GM12864 (cell line): ENCODE measurements at regions not wholly inside any gene's neighbourhood (a gene's known extent, or its start where the extent isn't known, plus 50 kb on each side); places are given as distances from the start of the nearest gene placed in this dataset.

ENCODE experiments used
- DNase-seq: peaks from one replicate; pipeline ENCODE4 v3.0.0-alpha.2; 2011; ENCODE audit warnings: low read depth
- H3K4me3 ChIP-seq: 2 replicates; pipeline ENCODE4 v1.5.1; 2011; ENCODE audit warnings: mild to moderate bottlenecking, low read depth, low read length, control low read depth
- TF ChIP-seq, protein P1 (sequence below): IDR thresholded peaks from 2 replicates; pipeline ENCODE4 v1.5.1; 2011; ENCODE audit warnings: low read depth, mild to moderate bottlenecking, moderate library complexity, low read length, control low read depth, inconsistent platforms; ENCODE audit errors: missing control alignments

DNA sequence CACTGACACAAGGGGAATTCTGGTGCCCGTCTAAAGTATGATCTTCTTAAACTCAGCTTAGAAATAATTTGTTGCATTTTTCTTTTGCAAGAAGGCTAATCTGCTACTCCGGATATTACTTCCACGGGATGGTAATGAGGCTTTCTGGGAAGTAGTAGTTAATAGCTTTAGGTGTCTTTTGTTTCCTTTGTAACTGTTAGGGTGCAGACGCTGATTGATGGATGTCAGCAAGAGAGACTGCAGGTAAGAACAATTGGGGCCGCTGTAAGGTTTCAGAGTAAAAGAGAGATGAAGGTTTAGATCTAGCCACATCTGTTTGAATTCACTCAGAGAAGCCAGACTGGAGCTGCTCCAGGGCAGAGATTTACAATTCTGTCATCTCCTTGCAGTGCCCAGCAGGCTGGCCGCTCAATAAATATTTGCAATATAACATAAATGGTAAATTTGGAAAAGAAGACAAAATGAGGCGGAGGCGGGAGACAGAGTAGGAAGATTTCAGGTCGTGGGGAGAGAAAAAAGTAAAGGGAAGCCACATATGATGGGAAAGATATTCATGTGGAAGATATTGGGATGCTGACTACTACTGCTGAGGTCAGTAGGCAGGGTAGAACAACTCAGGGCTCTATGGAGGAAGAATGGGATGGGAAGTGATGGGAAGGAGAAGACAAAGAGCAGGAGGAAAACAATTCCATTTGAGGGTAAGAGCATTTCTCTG is 320.5 kb downstream of the AASDHPPT start:
- H3K4me3 ChIP-seq = no peak overlapping the region
- DNase-seq = no peak
- TF ChIP-seq, protein P1, sequence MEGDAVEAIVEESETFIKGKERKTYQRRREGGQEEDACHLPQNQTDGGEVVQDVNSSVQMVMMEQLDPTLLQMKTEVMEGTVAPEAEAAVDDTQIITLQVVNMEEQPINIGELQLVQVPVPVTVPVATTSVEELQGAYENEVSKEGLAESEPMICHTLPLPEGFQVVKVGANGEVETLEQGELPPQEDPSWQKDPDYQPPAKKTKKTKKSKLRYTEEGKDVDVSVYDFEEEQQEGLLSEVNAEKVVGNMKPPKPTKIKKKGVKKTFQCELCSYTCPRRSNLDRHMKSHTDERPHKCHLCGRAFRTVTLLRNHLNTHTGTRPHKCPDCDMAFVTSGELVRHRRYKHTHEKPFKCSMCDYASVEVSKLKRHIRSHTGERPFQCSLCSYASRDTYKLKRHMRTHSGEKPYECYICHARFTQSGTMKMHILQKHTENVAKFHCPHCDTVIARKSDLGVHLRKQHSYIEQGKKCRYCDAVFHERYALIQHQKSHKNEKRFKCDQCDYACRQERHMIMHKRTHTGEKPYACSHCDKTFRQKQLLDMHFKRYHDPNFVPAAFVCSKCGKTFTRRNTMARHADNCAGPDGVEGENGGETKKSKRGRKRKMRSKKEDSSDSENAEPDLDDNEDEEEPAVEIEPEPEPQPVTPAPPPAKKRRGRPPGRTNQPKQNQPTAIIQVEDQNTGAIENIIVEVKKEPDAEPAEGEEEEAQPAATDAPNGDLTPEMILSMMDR = no peak

DNA sequence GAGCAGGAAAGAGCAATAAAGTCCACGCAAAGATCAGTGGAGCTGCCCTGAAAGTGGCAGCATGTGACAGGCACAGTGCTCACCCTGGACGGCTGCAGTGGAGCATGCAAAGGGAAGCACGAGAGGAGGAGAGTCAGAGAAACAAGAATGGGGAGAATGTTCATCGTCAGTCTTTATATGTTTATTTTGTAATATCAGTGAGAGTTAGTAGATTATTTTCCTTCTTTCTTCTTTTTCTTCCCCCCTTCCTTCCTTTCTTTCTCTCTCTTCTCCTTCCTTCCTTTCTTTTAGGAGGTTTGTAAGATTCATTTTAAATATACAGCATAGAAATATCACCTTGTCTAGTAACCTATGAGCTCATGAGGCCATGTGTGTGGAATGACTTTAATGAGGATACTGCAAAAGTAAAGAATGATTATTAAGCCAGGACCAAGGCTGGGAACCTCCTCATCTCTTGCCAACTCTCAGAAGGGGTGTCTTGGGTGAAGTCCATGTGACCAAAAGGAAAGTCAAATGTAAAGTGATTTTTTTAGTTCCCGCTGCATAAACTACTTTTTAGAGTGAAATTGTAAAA is 321.1 kb downstream of the AASDHPPT start:
- DNase-seq = no peak
- TF ChIP-seq, protein P1 = no peak
- H3K4me3 ChIP-seq = no peak overlapping the region

DNA sequence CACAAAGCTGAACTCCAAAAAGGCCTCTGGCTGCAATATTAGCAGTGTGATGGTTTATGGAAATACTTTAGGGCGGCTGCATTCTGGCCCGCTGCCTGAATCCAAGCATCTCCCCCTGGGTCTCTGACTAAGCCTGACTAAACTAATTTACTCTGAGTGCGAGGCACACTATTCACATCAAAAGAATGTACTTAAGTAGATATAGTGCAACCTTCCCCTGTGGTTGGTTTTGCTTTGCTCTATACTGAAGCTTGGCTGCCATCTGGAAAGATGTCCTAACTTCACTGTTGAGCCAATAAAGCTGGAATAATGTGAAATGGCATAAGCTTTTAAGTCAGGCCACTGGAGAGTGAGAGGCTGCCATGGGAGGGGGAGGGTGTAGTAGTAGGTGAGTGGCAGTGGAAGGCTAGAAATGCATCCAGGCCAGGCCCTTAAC is 321.6 kb downstream of the AASDHPPT start:
- H3K4me3 ChIP-seq = no peak overlapping the region
- TF ChIP-seq, protein P1 = no peak
- no peak for DNase-seq

DNA sequence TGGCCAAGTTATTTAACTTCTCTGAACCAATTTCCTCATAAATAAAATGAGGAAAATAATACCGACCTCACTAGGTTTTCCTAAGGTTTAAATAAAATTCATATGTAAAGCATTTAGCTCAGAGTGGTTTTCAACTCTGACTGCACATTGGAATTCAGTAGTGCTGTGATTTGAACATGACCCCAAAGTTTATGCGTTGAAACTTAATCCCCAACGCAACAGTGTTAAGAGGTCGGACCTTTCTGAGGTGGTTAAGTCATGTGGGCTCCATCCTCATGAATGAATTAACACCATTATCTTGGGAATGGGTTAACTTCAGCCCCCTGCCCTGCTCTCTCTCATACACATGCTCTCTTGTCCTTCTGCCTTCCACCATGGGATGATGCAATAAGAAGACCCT is 322.2 kb downstream of the AASDHPPT start:
- DNase-seq = no peak
- no peak overlapping the region for H3K4me3 ChIP-seq
- TF ChIP-seq, protein P1 = no peak

DNA sequence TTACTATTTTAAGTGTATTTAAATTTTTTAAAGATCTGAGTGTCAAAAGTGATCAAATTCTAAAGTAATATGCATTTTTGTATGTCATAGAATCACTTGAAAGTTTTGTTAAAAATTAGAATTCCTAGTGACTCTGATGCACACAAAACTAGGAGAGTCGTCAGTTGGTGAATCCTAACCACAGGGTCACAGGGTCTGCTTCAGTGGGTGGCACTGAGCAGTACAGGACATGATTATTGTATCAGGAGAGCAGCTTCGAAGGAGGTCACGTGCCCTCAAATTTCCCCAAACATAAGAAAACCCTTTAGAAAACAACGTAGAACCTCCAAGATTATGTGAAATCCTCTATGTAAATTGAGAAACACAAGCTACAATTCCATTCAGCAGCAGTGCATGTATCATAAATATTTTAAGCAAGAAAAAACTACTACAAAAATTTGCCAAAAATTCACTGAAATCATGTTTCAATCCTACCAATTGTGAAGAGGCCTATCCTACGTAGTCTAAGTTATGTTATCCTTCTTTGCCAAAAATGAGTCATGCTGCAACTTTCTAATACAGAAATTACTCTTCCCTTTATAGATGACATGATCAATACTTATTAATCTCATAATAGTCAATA is 323.6 kb downstream of the AASDHPPT start:
- DNase-seq = no peak
- TF ChIP-seq, protein P1 = no peak
- H3K4me3 ChIP-seq = no peak overlapping the region

DNA sequence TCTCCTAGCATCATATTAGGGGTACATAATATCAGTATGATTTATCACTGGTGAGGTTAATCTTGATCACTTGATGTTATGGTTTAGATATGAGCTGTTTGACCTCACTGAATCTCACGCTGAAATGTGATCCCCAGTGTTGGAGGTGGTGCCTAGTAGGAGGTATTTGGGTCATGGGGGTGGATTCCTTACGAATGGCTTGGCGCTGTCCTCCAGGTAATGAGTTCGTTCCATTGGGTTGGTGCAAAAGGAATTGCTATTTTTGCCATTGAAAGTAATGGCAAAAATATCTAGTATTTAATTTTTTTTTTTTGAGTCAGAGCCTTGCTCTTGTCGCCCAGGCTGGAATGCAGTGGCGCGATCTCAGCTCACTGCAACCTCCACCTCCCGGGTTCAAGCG is 326.3 kb downstream of the AASDHPPT start:
- H3K4me3 ChIP-seq = no peak overlapping the region
- no peak for DNase-seq
- TF ChIP-seq, protein P1 = no peak
